ENCODE measurements at regions not wholly inside any gene's neighbourhood (a gene's known extent, or its start where the extent isn't known, plus 50 kb on each side); places are given as distances from the start of the nearest gene placed in this dataset.

DNA sequence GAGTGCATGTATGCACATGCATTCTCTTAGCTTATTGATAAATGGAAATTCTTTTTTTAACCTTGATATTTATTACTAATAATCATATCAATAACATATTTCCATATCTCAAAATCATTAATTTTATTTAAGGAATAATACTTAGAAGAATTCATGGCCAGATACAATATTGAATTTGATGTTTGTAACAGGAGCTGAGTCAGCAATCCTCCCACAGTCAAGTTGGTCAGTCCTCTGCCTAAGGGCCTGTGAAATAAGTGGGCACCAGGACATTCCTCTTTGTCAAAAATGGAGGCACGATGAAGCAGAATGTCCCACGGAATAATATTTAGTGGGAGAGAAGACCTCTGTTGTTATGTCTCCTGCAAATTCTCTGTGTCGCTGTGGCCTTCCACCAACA, 148.6 kb downstream of the LRRC70 start:
- no peak for DNase-seq (ENCODE audit: low read depth in 2 of 3, low spot score in 2 of 3)

DNA sequence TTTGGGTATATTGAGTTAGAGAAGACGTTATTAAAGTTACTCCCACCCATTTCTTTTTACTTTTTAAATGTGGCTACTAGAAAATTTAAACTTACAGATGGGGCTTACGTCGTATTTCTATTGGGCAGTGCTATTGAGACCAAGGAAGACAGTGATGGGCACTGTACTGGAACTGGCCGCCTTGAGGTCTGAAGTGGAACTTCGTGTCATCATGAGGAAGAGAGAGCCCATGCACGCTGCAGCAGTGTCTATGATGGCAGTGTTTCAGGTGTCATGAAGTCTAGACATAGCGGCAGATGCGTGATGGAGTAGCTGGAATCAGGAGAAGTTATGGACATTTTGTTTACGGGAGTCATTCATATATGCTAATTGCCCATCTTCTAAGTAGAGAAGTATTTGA, 143.7 kb downstream of the LRRC70 start:
- DNase-seq (ENCODE audit: low read depth in 2 of 3, low spot score in 2 of 3), result no peak

DNA sequence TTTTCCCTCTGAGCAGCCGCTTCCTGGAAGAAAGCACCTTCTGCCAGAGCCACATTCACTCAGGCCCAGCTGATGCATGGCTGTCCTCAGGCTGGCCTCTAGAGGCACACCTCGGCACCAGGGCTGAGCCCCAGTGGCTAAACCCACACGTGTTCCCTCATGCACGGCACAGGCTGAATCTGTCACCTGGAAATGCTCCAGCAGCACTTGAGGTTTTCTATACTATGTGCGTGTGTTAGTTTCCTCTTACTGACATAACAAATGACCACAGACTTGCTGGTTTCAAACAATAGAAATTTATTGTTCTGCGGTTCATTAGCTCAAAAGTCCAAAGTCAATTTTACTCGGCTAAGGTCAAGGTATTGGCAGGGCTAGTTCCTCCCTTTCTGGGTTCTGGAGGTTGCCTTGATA, 141.4 kb downstream of the LRRC70 start:
- no peak for DNase-seq (ENCODE audit: low read depth in 2 of 3, low spot score in 2 of 3)

DNA sequence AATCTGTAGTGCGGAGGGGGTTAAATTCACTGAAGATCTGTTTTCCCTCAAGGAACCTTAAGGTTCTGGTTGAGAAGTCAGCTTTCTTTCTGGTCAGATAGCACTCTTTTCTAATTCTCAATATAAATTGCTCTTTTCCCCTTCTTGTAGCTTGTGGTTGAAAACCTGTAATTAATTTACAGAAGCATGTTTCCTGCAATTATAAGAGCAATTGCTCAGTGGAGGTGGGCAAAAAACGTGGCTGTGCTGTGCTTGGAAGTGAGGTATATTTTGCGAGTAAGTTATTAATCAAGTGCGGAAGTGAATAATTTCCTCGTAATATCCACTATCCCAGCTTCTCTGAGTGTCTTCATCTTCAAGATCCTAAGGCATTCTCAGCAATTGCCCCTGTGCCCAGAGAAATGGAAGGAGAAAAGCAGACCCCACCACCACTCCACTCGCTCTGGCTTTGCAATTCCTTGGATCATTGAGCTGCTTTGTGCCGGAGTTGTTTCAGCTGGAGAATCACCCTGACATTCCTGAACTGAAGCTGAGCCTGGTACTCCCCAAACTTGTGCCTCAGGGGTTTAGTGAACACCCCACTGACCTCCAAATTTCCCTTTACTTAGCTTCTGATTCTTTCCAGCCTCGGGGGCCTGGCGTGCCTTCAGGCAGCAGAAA, 140.6 kb downstream of the LRRC70 start:
- DNase-seq (ENCODE audit: low read depth in 2 of 3, low spot score in 2 of 3), result no peak

DNA sequence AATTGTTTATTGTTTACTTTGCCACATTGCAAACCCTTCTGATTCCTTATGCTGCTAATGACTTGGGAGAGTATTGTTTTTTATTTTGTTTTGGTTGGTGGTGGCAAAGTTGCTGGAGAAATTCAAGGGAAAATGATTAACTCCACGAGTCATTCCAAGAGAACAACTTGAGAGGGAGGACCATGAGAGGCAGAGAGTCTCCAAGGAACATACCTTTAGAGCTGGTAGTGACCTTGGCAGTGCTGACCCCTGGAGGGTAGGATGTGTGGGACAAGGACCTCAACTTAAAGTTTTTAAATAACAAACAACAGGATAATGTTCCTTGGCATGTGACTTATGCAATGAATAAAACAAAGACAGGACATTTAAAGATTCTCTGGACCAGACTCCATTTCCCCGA, 139.7 kb downstream of the LRRC70 start:
- no peak for DNase-seq (ENCODE audit: low read depth in 2 of 3, low spot score in 2 of 3)

DNA sequence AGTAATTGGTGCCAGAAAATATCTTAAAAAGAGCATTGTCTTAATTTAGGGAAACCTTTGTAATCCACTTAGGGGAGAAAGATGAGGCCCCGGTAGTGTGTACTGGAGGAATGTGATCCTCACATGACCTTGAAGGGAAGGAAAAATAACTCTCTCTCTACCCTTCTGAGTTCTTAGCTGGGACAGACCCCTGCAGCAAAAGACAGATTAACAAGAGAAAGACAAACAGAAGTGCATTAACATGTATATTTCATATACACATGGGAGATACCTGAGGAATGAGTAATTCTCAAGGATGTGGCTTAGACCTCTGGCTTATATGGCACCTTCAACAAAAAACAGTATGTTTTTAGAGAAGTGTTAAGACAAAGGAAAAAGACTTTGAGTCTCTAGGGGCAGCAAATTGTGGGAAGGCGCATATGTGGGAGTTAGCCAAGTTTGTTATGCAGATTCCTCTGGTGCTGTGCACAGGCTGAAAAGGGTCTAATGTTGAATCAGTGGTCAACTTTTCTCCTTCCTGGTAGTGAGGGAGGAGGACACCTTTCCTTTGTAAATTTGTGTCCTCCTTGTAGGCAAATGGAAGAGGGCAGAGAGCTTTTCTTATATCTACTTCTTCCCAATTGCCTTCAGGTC, 138.8 kb downstream of the LRRC70 start:
- DNase-seq (ENCODE audit: low read depth in 2 of 3, low spot score in 2 of 3), result no peak

DNA sequence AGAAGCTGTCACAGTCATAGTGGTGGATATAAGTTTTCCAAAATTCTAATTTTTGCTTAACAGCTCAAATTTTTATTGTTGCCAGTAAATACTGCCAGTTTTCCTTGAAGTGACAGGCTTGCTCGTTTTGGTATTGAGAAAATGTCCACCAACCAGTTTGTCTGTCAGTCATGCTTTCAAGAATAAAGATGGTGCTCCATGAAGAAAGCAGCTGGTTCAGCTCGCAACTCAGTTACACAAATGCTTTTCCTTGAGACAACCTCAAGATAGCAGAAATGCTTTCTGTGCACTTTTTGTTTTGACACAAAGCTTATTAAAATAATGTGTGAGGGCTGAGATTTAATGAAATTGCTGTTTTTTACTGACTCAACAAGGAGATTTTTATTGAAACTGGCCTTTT, 135.7 kb downstream of the LRRC70 start:
- DNase-seq (ENCODE audit: low read depth in 2 of 3, low spot score in 2 of 3), result no peak

DNA sequence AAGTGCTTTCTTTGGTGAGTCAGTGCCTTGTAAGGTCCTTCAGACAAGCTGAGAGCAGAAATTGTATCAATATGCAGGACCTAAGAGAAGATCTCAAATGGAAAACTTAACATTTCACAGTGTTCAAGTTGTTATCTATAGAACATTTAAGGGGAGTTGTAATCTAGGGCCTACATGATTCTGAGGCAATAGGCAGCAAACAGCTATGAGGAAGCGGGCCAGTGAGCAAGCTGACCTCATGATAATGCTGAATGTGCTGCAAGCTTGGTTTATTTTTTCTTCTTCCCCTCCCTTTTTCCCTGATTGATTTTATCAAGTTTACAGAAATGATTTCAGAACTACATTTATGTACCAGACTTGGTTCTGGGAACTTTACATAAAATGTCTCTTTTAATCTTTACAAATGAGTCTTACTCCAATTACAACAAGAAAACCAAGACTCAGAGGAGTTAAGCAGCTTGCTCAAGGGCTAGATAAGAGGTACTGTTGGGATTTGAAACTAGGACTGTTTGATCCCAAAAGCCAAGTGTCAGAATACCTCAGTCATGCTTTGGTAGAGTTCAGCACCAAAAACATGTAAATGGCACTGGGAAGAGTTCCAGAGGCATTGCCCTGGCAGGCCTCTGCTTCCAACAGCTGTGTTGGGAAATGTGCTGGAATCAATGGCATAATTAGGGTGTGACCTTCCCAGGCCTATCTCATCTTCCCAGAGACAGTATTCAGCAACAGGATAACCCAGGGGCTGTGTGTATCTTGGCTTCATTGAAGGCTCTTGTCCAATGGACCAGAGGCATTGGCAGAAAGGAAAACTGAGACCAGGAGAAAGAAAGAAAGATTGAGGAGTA, 130.1 kb downstream of the LRRC70 start:
- DNase-seq (ENCODE audit: low read depth in 2 of 3, low spot score in 2 of 3), result no peak

DNA sequence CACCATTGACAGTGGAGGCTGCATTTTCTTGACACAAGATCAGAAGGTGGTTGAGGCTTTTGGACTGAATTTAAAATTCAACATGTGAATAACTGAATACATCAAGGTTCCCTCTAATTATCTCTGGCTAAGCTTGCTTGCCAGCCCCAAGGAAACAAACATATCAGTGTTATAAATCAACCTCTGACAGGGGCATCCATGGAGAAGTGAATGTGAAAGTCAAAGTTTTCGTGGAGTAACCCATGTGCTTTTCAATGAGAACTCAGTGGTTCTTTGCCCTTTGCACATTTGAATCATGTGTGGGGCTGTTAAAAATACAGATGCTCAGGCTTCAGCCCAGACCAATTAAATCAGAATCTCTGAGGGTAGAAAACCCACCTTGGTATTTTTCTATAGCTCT, 128.9 kb downstream of the LRRC70 start:
- no peak for DNase-seq (ENCODE audit: low read depth in 2 of 3, low spot score in 2 of 3)

DNA sequence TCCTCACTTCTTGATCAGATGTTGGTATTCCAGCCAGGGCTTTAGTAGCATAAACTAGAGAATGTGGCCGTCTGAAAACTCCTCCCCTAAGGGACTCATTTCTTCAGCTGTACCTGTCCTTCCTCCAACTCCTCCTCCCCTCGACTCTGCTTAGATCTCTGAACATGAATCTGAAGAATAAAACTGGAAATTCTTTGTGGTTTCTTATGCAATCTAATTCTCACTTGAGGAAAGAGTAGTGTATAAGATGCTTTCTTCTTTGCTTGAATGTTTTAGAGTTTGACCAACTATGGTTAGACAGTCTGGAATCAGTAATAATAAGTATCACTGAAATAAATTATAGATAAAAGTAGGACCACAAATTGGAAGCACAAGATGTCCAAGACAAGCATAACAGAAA, 128.5 kb downstream of the LRRC70 start:
- DNase-seq (ENCODE audit: low read depth in 2 of 3, low spot score in 2 of 3), result no peak

DNA sequence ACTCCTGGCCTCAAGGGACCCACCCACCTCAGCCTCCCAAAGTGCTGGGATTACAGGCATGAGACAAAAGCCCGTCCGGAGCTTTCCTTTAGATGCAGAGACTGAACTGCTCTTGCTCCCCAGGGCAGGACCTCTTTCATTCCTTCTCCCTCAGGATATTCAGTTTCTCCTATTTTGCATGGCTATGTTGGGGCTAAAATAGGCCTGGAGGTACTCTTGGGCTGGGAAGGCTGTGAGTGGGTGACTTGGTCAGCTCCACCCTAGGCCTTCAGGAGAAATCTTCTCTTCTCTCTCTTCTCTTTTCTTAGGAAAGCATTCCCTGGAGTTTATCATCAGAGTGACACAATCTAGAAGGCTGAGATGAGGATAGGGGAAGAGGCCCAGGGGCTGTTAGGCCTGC, 126.4 kb downstream of the LRRC70 start:
- no peak for DNase-seq (ENCODE audit: low read depth in 2 of 3, low spot score in 2 of 3)

DNA sequence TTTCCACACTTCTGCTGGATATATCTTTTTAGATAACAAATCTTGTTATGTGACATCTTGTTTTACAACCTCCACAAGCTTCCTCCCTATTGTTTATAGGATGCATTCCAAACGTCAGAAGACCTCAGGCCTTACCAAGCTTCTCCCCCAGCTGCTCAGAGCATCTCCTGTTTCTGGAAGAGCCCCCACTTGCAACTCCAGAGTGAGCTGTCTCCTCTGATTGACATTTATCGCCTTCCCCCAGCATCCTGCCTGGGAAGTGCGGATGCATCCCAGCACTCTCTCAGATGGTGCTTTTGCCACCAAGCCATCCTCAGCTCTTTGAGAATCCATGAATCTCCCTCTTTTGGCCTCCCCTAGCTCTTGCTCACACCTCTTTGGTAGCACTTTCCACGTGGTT, 123.5 kb downstream of the LRRC70 start:
- DNase-seq (ENCODE audit: low read depth in 2 of 3, low spot score in 2 of 3), result no peak

DNA sequence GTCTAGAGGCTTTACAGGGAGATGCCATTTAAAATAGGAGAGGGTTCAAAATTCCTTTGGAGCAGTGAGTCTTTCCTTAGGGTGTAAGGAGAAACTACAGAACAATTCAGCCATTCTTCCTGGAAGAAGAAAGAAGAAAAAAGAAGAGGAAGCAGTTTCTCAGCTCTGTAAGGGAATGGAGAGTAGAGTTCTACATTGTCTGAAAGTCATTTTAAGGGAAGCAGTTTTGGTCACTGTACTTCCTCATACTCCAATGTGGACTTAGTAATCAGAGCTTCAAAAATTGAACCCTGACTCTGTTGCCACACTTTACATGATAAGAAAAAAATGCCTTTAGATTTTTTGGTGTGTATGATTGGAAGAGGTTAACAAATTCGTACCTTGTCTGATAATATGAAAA, 122.4 kb downstream of the LRRC70 start:
- DNase-seq (ENCODE audit: low read depth in 2 of 3, low spot score in 2 of 3), result no peak

DNA sequence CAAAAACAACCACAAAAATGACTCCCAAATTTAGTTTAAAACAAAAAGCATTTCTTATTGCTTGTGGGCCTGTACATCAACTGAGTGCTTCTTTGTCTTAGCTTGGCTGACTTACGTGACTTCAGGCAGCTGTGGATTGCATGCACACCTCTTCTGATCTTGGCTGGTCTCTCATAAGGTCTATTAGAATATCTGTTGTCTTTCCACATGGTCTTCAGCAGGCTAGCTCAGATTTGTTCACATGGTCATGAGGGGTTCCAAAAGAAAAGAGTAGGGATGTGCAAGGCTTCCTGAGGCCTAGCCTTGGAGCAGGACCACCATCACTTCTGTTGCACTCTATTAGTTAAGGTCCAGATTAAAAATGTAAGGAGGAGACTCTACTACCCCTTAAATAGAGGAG, 120.1 kb downstream of the LRRC70 start:
- no peak for DNase-seq (ENCODE audit: low read depth in 2 of 3, low spot score in 2 of 3)

DNA sequence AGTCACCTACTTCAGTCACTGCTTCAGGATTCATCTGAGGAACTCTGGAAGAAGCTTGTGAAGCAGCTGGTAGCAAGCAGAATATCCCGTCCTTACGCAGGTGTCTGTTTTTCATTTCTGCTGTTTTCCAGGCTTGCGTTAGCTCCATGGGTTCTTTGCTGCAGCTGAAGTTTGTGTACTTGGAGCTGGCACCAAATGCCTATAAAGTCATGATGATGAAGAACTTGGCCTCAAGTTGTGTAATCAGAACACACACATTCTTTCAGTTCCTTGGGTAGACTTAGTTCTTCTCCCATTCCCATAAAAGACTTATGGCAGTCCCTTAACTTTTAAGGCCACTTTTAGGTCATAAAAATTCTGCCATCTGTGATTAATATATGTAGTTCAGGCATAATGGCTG, 116.7 kb downstream of the LRRC70 start:
- DNase-seq (ENCODE audit: low read depth in 2 of 3, low spot score in 2 of 3), result no peak

DNA sequence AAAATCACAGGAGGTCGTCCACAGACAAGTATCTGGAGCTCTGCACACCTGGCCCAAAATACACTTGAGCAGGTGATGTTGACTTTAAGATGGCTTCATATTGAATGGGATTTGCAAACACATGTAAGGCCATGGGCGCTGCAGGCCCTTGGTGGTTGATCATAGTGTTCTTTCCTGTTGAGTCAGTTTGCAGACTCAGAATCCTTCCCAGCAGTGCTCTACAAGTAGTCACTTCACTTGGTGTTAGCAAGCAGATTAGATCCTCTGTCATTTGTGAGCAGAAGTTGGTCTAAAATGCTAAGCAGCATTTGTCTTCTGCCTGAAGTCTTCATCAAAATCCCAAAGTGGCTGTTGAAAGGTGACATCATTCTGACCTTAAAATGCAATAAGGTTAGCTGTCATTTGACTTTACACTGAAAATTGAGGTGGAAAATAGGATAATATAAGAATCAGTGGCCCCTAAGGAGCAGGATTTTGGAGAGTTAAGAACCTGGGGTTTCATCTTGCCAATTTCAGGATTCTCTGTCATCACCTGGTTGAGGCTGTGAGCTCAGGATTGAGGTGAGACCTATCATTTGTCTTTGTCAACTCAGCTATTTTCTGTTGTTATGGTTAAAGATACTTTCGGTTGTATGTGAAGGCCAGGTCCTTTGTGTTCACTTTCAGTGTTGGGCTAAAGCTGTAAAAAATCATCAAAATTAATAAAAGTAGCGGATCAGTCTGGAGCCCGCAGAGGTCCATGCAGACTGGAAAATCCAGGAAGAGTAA, 114.5 kb downstream of the LRRC70 start:
- DNase-seq (ENCODE audit: low read depth in 2 of 3, low spot score in 2 of 3), result no peak

DNA sequence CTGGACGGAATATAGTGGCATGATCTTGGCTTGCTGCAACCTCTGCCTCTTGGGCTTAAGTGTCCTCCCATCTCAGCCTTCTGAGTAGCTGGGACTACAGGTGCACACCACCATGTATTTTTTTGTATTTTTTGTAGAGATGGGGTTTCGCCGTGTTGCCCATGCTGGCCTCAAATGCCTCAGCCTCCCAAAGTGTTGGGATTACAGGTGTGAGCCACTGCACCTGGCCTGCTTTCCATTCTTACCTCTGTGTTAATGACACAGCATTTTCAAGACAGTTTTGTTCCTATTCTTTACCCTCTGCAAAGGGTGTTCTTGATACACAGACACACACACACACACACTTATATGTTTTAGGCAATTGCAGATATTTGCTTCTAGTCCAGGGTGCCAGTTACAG, 113.3 kb downstream of the LRRC70 start:
- no peak for DNase-seq (ENCODE audit: low read depth in 2 of 3, low spot score in 2 of 3)

DNA sequence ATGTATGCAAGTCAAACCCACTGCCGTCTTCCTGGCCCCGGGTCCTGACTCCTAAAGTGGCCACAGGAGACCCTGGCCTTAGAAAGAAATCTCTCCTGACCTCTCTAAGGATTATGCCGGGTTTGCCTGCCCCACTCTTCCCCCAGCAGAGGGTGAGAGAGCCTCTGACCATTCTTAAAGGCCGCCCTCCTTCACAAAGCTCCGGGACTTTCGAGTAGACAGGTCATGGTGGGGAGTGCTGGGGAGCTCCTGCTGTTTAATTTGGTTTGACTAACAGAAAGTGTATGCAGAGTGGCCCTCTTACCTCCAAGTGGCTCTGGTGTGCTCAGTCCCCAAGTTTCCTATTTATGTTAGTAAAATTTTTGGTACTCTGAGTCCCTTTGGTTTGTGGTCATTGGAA, 111.8 kb downstream of the LRRC70 start:
- DNase-seq (ENCODE audit: low read depth in 2 of 3, low spot score in 2 of 3), result no peak

DNA sequence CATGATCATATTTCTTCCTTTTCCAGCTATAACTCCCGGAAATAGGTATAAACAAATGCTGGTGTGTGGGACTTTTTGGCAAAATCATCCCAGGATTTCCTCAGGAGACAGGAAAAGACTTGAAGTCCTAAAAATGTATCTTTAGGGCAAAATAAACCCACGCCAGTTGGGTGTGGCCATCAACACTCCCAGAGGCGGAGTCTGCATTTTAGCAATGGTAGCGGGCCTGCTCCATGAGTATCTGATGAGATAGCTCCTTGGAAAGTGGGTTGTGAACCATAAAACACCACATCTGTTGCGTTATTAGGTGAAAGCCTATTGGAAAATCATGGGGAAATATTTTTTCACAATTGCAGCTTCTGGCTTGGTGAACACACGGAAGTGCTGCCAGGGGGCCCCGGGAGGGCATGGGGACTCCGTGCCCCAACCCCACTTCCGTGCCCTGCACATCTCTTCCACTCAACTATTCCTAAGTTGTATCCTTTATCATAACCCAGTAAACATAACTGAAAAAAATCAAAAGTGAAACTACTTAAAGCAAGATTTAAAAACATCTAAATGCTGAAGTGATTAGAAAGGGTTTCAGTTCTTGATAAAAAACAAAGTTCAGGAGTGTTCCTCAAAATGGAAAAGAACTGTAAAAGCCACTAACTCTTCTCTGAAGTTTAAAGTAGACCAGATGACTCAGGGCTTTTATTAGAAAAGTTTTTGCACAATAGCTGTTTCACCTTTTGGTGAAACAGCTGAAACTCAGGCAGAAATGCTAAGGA, 111.2 kb downstream of the LRRC70 start:
- no peak for DNase-seq (ENCODE audit: low read depth in 2 of 3, low spot score in 2 of 3)

DNA sequence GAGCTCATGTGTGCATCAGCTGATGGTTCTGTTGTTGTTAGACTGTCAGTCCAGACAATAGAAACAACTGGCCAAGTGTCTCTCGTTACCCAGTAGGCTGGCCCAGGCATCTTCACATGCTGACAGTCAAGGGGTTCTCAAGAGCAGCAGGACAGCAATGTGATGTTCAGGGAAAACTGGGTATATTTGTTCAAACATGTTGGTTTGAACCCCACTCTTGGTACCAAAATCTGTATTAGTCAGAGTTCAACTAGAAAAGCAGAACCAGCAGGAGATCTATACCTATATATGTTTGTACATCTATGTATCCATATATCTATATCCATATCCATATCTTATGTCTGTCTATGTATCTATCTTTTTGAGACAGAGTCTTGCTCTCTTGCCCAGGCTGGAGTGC, 108.1 kb downstream of the LRRC70 start:
- no peak for DNase-seq (ENCODE audit: low read depth in 2 of 3, low spot score in 2 of 3)

DNA sequence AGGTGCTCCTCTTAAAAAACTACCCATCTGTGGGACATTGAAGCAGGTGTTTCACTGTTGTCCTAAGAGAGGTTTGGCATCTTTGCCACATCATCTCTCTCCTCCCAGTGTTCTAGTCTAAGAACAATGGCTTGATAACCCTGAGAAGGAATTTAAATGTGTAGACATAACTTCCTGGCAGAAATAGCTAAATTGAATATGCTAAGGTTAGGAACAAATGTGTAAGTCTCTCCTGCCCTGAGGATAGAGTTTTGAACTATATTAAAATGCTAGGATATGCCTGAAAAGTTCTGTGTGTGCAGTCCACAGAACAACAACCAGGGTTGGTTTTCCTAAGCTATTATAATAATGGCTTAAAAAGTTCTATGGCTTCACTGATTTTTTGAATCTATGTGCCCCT, 106.6 kb downstream of the LRRC70 start:
- DNase-seq (ENCODE audit: low read depth in 2 of 3, low spot score in 2 of 3), result no peak

Data from activated CD8-positive, alpha-beta memory T cell treated with anti-CD3 and anti-CD28 coated beads for 48 hours (primary cell).